NCI-H128 (cell line): ENCODE measurements at regions not wholly inside any gene's neighbourhood (a gene's known extent, or its start where the extent isn't known, plus 50 kb on each side); places are given as distances from the start of the nearest gene placed in this dataset.

ENCODE experiments used
- DNase-seq: peaks from one replicate; lab custom pipeline; 2025; ENCODE audit not compliant: unreplicated experiment; lab: John Stamatoyannopoulos, UW

GRCh38 chr4:35739308-35739707, 505.0 kb downstream of the ARAP2 start:
- no peak for DNase-seq

GRCh38 chr4:35754047-35754446, 490.3 kb downstream of the ARAP2 start:
- DNase-seq: no peak

GRCh38 chr4:35757836-35758235, 486.5 kb downstream of the ARAP2 start:
- no peak for DNase-seq

- DNase-seq: no peak
Observed at GRCh38 chr4:35760807-35761206, 483.5 kb downstream of the ARAP2 start.

GRCh38 chr4:35771571-35771970, 472.7 kb downstream of the ARAP2 start:
- DNase-seq: no peak

GRCh38 chr4:35772291-35772690, 472.0 kb downstream of the ARAP2 start:
- no peak for DNase-seq

- DNase-seq: no peak
Observed at GRCh38 chr4:35789899-35790574, 454.3 kb downstream of the ARAP2 start.

- DNase-seq: no peak
Observed at GRCh38 chr4:35793045-35793722, 451.1 kb downstream of the ARAP2 start.

- no peak for DNase-seq
Observed at GRCh38 chr4:35793766-35794165, 450.5 kb downstream of the ARAP2 start.

- DNase-seq: no peak
Observed at GRCh38 chr4:35800669-35801068, 443.6 kb downstream of the ARAP2 start.

- no peak for DNase-seq
Observed at GRCh38 chr4:35802644-35803043, 441.7 kb downstream of the ARAP2 start.

GRCh38 chr4:35818520-35818919, 425.8 kb downstream of the ARAP2 start:
- DNase-seq: no peak

GRCh38 chr4:35820003-35820402, 424.3 kb downstream of the ARAP2 start:
- DNase-seq: no peak

- DNase-seq: no peak
Observed at GRCh38 chr4:35824231-35824630, 420.1 kb downstream of the ARAP2 start.

- DNase-seq: no peak
Observed at GRCh38 chr4:35835893-35836292, 408.4 kb downstream of the ARAP2 start.

- DNase-seq: no peak
Observed at GRCh38 chr4:35836596-35836995, 407.7 kb downstream of the ARAP2 start.

GRCh38 chr4:35867057-35867456, 377.3 kb downstream of the ARAP2 start:
- DNase-seq: no peak

- DNase-seq: no peak
Observed at GRCh38 chr4:35872273-35872672, 372.0 kb downstream of the ARAP2 start.

- DNase-seq: no peak
Observed at GRCh38 chr4:35879479-35879878, 364.8 kb downstream of the ARAP2 start.

- no peak for DNase-seq
Observed at GRCh38 chr4:35883108-35883507, 361.2 kb downstream of the ARAP2 start.

GRCh38 chr4:35884714-35885480, 359.4 kb downstream of the ARAP2 start:
- DNase-seq: no peak

- no peak for DNase-seq
Observed at GRCh38 chr4:35897808-35898207, 346.5 kb downstream of the ARAP2 start.
